ENCODE measurements at regions not wholly inside any gene's neighbourhood (a gene's known extent, or its start where the extent isn't known, plus 50 kb on each side); places are given as distances from the start of the nearest gene placed in this dataset.

- TF ChIP-seq POLR2A (IDR thresholded peaks at IDR 0.05; ENCODE audit: low read depth, low read length) (no peak), TAF1 (IDR thresholded peaks at IDR 0.05; ENCODE audit: borderline replicate concordance, low read depth, low read length) (no peak)
Observed at GRCh38 chr13:90633849-90634248, 713.6 kb upstream of the MIR17HG start.

Measured in GM12892 (cell line).